Upper lobe of right lung (tissue), 1 donor: ENCODE measurements at regions not wholly inside any gene's neighbourhood (a gene's known extent, or its start where the extent isn't known, plus 50 kb on each side); places are given as distances from the start of the nearest gene placed in this dataset.
A peak's percentile ranks its signal among the peaks of the same experiment; 100 is the strongest.

Experiments used
- ATAC-seq: fragments of 200-7000 bp; cut with Tn5 transposase; one replicate; pipeline ENCODE4 v1.9.1; 2020; ENCODE audit warnings: mild to moderate bottlenecking, moderate library complexity
- DNase-seq: peaks from one replicate; pipeline ENCODE4 v3.0.0-alpha.2; 2020
- H3K27ac ChIP-seq: fragments of 200-600 bp; one replicate; pipeline ENCODE4 v1.8.0; 2022
- H3K27me3 ChIP-seq: fragments of 200-600 bp; one replicate; pipeline ENCODE4 v1.8.0; 2022; ENCODE audit warnings: mild to moderate bottlenecking
- H3K36me3 ChIP-seq: fragments of 200-600 bp; one replicate; pipeline ENCODE4 v1.8.0; 2022
- H3K4me1 ChIP-seq: fragments of 200-600 bp; one replicate; pipeline ENCODE4 v1.8.0; 2022
- H3K4me3 ChIP-seq: fragments of 200-600 bp; one replicate; pipeline ENCODE4 v1.8.0; 2022; ENCODE audit warnings: mild to moderate bottlenecking
- H3K9me3 ChIP-seq: fragments of 200-600 bp; one replicate; pipeline ENCODE4 v1.8.0; 2022
- CTCF ChIP-seq: fragments of 200-600 bp; IDR thresholded peaks from one replicate; pipeline ENCODE4 v1.8.0; 2022; ENCODE audit warnings: antibody characterized with exemption
- intact Hi-C: fragments of 100-400 bp; cut with DNase I; formaldehyde crosslinking; loops from one replicate; pipeline ENCODE4 v1.11.0; 2022
- donor health status: DM: no; HTN: yes; CAD: no; lungs with severe emphysema.

- ATAC-seq (peak; percentile 91), DNase-seq (no peak)
- H3K27ac ChIP-seq = no peak overlapping the region
- H3K9me3 ChIP-seq = no peaks in the 10 kb centered on the region
- peak; percentile 98 for TF ChIP-seq CTCF
- no peaks in the 10 kb centered on the region for H3K36me3 ChIP-seq
- intact Hi-C loops = no loop called here
- no peaks in the 10 kb centered on the region for H3K27me3 ChIP-seq
- H3K4me1 ChIP-seq = no peaks in the 10 kb centered on the region
- H3K4me3 ChIP-seq = no peak overlapping the region
Measured at GRCh38 chr2:12931186-12931844, 214.6 kb downstream of the TRIB2 start.

- Histone ChIP-seq H3K4me3 (no peak overlapping the region), H3K4me1 (no peaks in the 10 kb centered on the region), H3K9me3 (no peaks in the 10 kb centered on the region), H3K27me3 (no peaks in the 10 kb centered on the region), H3K27ac (no peak overlapping the region), H3K36me3 (no peaks in the 10 kb centered on the region)
- ATAC-seq (no peak), DNase-seq (no peak)
- intact Hi-C loops = no loop called here
- no peak for TF ChIP-seq CTCF
Measured at GRCh38 chr2:12932192-12932591, 215.5 kb downstream of the TRIB2 start.

- no peaks in the 10 kb centered on the region for H3K9me3 ChIP-seq
- H3K36me3 ChIP-seq = no peaks in the 10 kb centered on the region
- H3K27me3 ChIP-seq = no peaks in the 10 kb centered on the region
- H3K4me3 ChIP-seq = no peak overlapping the region
- ATAC-seq = no peak
- DNase-seq = no peak
- intact Hi-C loops = no loop called here
- no peak for TF ChIP-seq CTCF
- no peak overlapping the region for H3K27ac ChIP-seq
- H3K4me1 ChIP-seq = no peaks in the 10 kb centered on the region
Measured at GRCh38 chr2:12934146-12934756, 217.5 kb downstream of the TRIB2 start.

GRCh38 chr2:12935222-12935621 lies 218.5 kb downstream of the TRIB2 start:
- H3K4me1 ChIP-seq = no peaks in the 10 kb centered on the region
- H3K27ac ChIP-seq = no peak overlapping the region
- ATAC-seq (no peak), DNase-seq (no peak)
- intact Hi-C loops = no loop called here
- no peaks in the 10 kb centered on the region for H3K36me3 ChIP-seq
- no peaks in the 10 kb centered on the region for H3K27me3 ChIP-seq
- H3K9me3 ChIP-seq = no peaks in the 10 kb centered on the region
- H3K4me3 ChIP-seq = no peak overlapping the region
- TF ChIP-seq CTCF = no peak

- intact Hi-C loops = no loop called here
- TF ChIP-seq CTCF = no peak
- DNase-seq (no peak), ATAC-seq (no peak)
- no peaks in the 10 kb centered on the region for H3K27me3 ChIP-seq
- H3K36me3 ChIP-seq = no peaks in the 10 kb centered on the region
- no peak overlapping the region for H3K4me3 ChIP-seq
- no peak overlapping the region for H3K27ac ChIP-seq
- H3K9me3 ChIP-seq = no peaks in the 10 kb centered on the region
- H3K4me1 ChIP-seq = no peaks in the 10 kb centered on the region
Measured at GRCh38 chr2:12935796-12936195, 219.1 kb downstream of the TRIB2 start.

GRCh38 chr2:12941203-12941602 lies 224.5 kb downstream of the TRIB2 start:
- Histone ChIP-seq H3K27ac (no peak overlapping the region), H3K4me1 (no peaks in the 10 kb centered on the region), H3K36me3 (no peaks in the 10 kb centered on the region), H3K4me3 (no peak overlapping the region), H3K9me3 (no peaks in the 10 kb centered on the region), H3K27me3 (no peaks in the 10 kb centered on the region)
- ATAC-seq (no peak), DNase-seq (no peak)
- no peak for TF ChIP-seq CTCF
- intact Hi-C loops = no loop called here
